Mesodermal cell (in vitro differentiated cells): ENCODE measurements at regions not wholly inside any gene's neighbourhood (a gene's known extent, or its start where the extent isn't known, plus 50 kb on each side); places are given as distances from the start of the nearest gene placed in this dataset.

Source experiments
- H3K27ac ChIP-seq: 2 replicates; pipeline ENCODE4 v1.7.0; 2013; ENCODE audit warnings: mild to moderate bottlenecking, low read depth, low read length, moderate library complexity; ENCODE audit not compliant: severe bottlenecking
- H3K36me3 ChIP-seq: 2 replicates; pipeline ENCODE4 v1.7.1; 2013; ENCODE audit warnings: mild to moderate bottlenecking, low read length, moderate library complexity; ENCODE audit not compliant: control insufficient read depth, insufficient read depth
- H3K4me1 ChIP-seq: one replicate; pipeline ENCODE4 v1.7.1; 2013; ENCODE audit warnings: mild to moderate bottlenecking, low read length; ENCODE audit not compliant: insufficient read depth, control insufficient read depth, poor library complexity, severe bottlenecking
- H3K4me3 ChIP-seq: 2 replicates; pipeline ENCODE4 v1.7.0; 2013; ENCODE audit warnings: low read length, control low read depth, mild to moderate bottlenecking; ENCODE audit not compliant: insufficient read depth, poor library complexity, severe bottlenecking; ENCODE audit errors: extremely low read depth
- H3K9me3 ChIP-seq: 2 replicates; pipeline ENCODE4 v1.7.1; 2013; ENCODE audit warnings: mild to moderate bottlenecking, low read length, moderate library complexity; ENCODE audit not compliant: control insufficient read depth
- WGBS, 2 experiments: methylation state at CpG; one replicate each; pipeline ENCODE4 v1.1.5; 2013; ENCODE audit warnings: missing lambda C conversion rate in 2 of 2; ENCODE audit not compliant: insufficient coverage in 2 of 2; 5-methylcytosine and 5-hydroxymethylcytosine counted together

- Histone ChIP-seq H3K36me3 (no peaks in the 10 kb centered on the region), H3K27ac (no peak overlapping the region), H3K4me1 (peaks cover 2% of the 10 kb centered on the region), H3K9me3 (peaks cover 11% of the 10 kb centered on the region), H3K4me3 (no peak overlapping the region)
- 100% methylated on average over 6 to 7 of the region's 8 CpGs for WGBS, 2 experiments
Measured at GRCh38 chr12:93191956-93192355, 185.8 kb upstream of the NUDT4 start.

- H3K36me3 ChIP-seq: no peaks in the 10 kb centered on the region
- H3K4me3 ChIP-seq: no peak overlapping the region
- H3K4me1 ChIP-seq: peaks cover 11% of the 10 kb centered on the region
- no peak overlapping the region for H3K27ac ChIP-seq
- no CpG with 5 or more reads among the region's 1 CpG for WGBS, 2 experiments
- peaks cover 11% of the 10 kb centered on the region for H3K9me3 ChIP-seq
Measured at GRCh38 chr12:93192878-93193277, 184.8 kb upstream of the NUDT4 start.

GRCh38 chr12:93195511-93195910, 182.2 kb upstream of the NUDT4 start:
- no peak overlapping the region for H3K27ac ChIP-seq
- WGBS, 2 experiments: 83% methylated on average over 2 of the region's 4 CpGs; no CpG with 5 or more reads in 1 of the 2 experiments
- H3K9me3 ChIP-seq: peaks cover 11% of the 10 kb centered on the region
- H3K4me1 ChIP-seq: peaks cover 23% of the 10 kb centered on the region
- H3K36me3 ChIP-seq: no peaks in the 10 kb centered on the region
- no peak overlapping the region for H3K4me3 ChIP-seq

- WGBS, 2 experiments: no CpG with 5 or more reads among the region's 1 CpG
- Histone ChIP-seq H3K4me3 (no peak overlapping the region), H3K36me3 (no peaks in the 10 kb centered on the region), H3K9me3 (peaks cover 11% of the 10 kb centered on the region), H3K4me1 (peaks cover 24% of the 10 kb centered on the region), H3K27ac (peak overlapping the region; percentile 87)
Measured at GRCh38 chr12:93197067-93197593, 180.6 kb upstream of the NUDT4 start.

GRCh38 chr12:93198086-93198485, 179.6 kb upstream of the NUDT4 start:
- peaks cover 24% of the 10 kb centered on the region for H3K4me1 ChIP-seq
- H3K4me3 ChIP-seq: no peak overlapping the region
- no peaks in the 10 kb centered on the region for H3K36me3 ChIP-seq
- H3K9me3 ChIP-seq: peaks cover 4% of the 10 kb centered on the region
- peak overlapping the region; percentile 87 for H3K27ac ChIP-seq
- 57 to 66% methylated on average over 1 to 2 of the region's 4 CpGs for WGBS, 2 experiments

- peaks cover 24% of the 10 kb centered on the region for H3K4me1 ChIP-seq
- no peaks in the 10 kb centered on the region for H3K36me3 ChIP-seq
- no peak overlapping the region for H3K27ac ChIP-seq
- H3K9me3 ChIP-seq: no peaks in the 10 kb centered on the region
- no peak overlapping the region for H3K4me3 ChIP-seq
- 83 to 90% methylated on average over 1 to 2 of the region's 2 CpGs for WGBS, 2 experiments
Measured at GRCh38 chr12:93199831-93200236, 177.9 kb upstream of the NUDT4 start.

GRCh38 chr12:93200291-93200917, 177.3 kb upstream of the NUDT4 start:
- 84 to 94% methylated on average over 3 to 4 of the region's 7 CpGs for WGBS, 2 experiments
- Histone ChIP-seq H3K27ac (no peak overlapping the region), H3K9me3 (no peaks in the 10 kb centered on the region), H3K4me3 (no peak overlapping the region), H3K4me1 (peaks cover 24% of the 10 kb centered on the region), H3K36me3 (no peaks in the 10 kb centered on the region)

- 92 to 93% methylated on average over 5 to 6 of the region's 6 CpGs for WGBS, 2 experiments
- Histone ChIP-seq H3K27ac (no peak overlapping the region), H3K9me3 (no peaks in the 10 kb centered on the region), H3K4me3 (no peak overlapping the region), H3K4me1 (peaks cover 21% of the 10 kb centered on the region), H3K36me3 (no peaks in the 10 kb centered on the region)
Measured at GRCh38 chr12:93201990-93202389, 175.7 kb upstream of the NUDT4 start.

- no peak overlapping the region for H3K4me3 ChIP-seq
- WGBS, 2 experiments: no CpG with 5 or more reads among the region's 2 CpGs
Measured at GRCh38 chr12:93202688-93203087, 175.0 kb upstream of the NUDT4 start.

GRCh38 chr12:93203361-93203760, 174.4 kb upstream of the NUDT4 start:
- Histone ChIP-seq H3K36me3 (no peaks in the 10 kb centered on the region), H3K9me3 (no peaks in the 10 kb centered on the region), H3K4me3 (no peak overlapping the region), H3K4me1 (peaks cover 10% of the 10 kb centered on the region), H3K27ac (no peak overlapping the region)
- WGBS, 2 experiments: no CpG with 5 or more reads among the region's 2 CpGs

More at GRCh38 chr12:93202688-93203087, 175.0 kb upstream of the NUDT4 start:
- no peak overlapping the region for H3K27ac ChIP-seq
- peaks cover 17% of the 10 kb centered on the region for H3K4me1 ChIP-seq
- no peaks in the 10 kb centered on the region for H3K9me3 ChIP-seq
- no peaks in the 10 kb centered on the region for H3K36me3 ChIP-seq

- no peaks in the 10 kb centered on the region for H3K9me3 ChIP-seq
- WGBS, 2 experiments: 100% methylated on average over 2 of the region's 4 CpGs; no CpG with 5 or more reads in 1 of the 2 experiments
- no peak overlapping the region for H3K4me3 ChIP-seq
- H3K36me3 ChIP-seq: no peaks in the 10 kb centered on the region
- H3K4me1 ChIP-seq: peaks cover 8% of the 10 kb centered on the region
- H3K27ac ChIP-seq: no peak overlapping the region
Measured at GRCh38 chr12:93204896-93205295, 172.8 kb upstream of the NUDT4 start.
